ENCODE measurements at regions not wholly inside any gene's neighbourhood (a gene's known extent, or its start where the extent isn't known, plus 50 kb on each side); places are given as distances from the start of the nearest gene placed in this dataset.

DNA sequence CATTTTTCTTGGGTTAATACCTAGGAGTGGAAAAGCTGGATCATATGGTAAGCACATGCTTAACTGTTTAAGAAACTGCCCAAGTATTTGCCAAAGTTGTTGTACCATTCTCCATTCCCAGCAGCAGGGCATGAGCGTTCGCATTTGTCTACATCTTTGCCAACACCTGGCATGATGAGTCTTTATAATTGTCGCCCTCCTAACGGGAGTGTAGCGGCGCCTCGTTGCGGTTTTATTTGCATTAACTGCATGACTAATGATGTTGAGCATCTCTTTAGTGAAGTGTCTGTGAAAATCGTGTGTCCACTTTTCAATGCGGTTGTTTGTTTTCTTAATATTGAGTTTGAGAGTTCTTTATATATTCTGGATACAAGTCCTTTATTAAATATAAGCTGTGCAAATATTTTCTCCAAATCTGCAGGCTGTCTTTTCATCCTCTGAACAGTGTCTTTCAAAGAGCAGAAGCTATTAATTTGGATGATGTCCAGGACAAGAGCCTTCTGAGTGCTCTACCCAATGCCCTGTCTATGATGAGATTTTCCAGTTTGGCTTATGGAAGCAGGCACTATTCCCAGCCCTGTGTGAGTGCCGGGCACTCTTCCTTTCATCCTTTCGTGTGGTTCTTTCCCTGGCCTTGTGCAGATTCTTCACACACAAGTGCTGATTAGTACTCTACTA lies 202.0 kb downstream of the FOXO1 start:
- Histone ChIP-seq H4K20me1 (ENCODE audit: control insufficient read depth, extremely low read depth, insufficient read depth, low read length) (no peaks in the 10 kb centered on the region), H3K4me1 (ENCODE audit: control insufficient read depth, extremely low read depth, insufficient read depth, low read length) (peaks cover 4% of the 10 kb centered on the region), H3K79me2 (ENCODE audit: control insufficient read depth, insufficient read depth, low read length) (no peaks in the 10 kb centered on the region), H2AFZ (ENCODE audit: control insufficient read depth, low read length) (no peak overlapping the region), H3K9ac (ENCODE audit: control insufficient read depth, extremely low read depth, insufficient read depth, low read length) (no peak overlapping the region), H3K4me2 (ENCODE audit: control insufficient read depth, extremely low read depth, insufficient read depth, low read depth, low read length) (no peak overlapping the region), H3K9me3 (ENCODE audit: control insufficient read depth, low read depth, low read length) (no peaks in the 10 kb centered on the region), H3K27ac (ENCODE audit: control insufficient read depth, insufficient read depth, low read length) (no peak overlapping the region), H3K36me3 (ENCODE audit: control insufficient read depth in 2 of 2, extremely low read depth in 1 of 2, insufficient read depth in 2 of 2, low read length in 2 of 2) (no peaks in the 10 kb centered on the region), H3K9me1 (ENCODE audit: control insufficient read depth, extremely low read depth, insufficient read depth, low read length) (no peaks in the 10 kb centered on the region), H3K4me3 (ENCODE audit: control insufficient read depth in 2 of 3, extremely low read depth in 1 of 3, insufficient read depth in 2 of 3, low read depth in 1 of 3, low read length in 3 of 3) (no peak overlapping the region), H3K27me3 (ENCODE audit: control insufficient read depth, extremely low read depth, insufficient read depth, low read length) (no peaks in the 10 kb centered on the region)
- TF ChIP-seq EZH2 (IDR thresholded peaks at IDR 0.05; ENCODE audit: low read length) (no peak), CTCF (optimal IDR thresholded peaks at IDR 0.05 in 1 of 3, IDR thresholded peaks at IDR 0.05 in 1 of 3, conservative IDR thresholded peaks at IDR 0.05 in 1 of 3; ENCODE audit: extremely low read depth in 1 of 3, insufficient read depth in 2 of 3, low read length in 3 of 3) (no peak)
- dilution Hi-C loops (cut with MboI; ENCODE audit: extremely low pct_ligation_motif_present, low sequenced_read_pairs), result no loop called here
- FAIRE-seq (no peak), DNase-seq (ENCODE audit: low read depth, low spot score) (no peak)

DNA sequence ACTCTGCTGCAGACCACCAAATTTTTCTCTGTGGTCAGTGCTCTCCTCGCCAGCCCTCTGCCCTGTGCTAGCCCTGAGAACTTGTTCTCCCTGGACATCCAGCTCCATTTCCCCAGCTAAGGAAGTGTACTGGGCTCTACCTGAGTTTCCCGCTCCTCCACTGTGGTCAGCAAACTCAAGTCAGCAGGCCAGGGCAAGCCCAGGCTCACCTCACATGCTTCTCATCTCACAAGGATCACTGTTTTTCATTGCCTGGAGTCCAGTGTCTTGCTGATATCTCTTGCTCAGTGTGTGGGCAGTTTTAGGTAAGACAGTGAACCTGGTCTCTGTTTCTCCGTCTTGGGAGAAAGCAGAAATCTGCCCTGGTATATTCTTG lies 201.4 kb downstream of the FOXO1 start:
- no peaks in the 10 kb centered on the region for H3K27me3 ChIP-seq (ENCODE audit: control insufficient read depth, extremely low read depth, insufficient read depth, low read length)
- TF ChIP-seq CTCF (optimal IDR thresholded peaks at IDR 0.05 in 1 of 3, IDR thresholded peaks at IDR 0.05 in 1 of 3, conservative IDR thresholded peaks at IDR 0.05 in 1 of 3; ENCODE audit: extremely low read depth in 1 of 3, insufficient read depth in 2 of 3, low read length in 3 of 3) (no peak), EZH2 (IDR thresholded peaks at IDR 0.05; ENCODE audit: low read length) (no peak)
- DNase-seq (ENCODE audit: low read depth, low spot score) (no peak), FAIRE-seq (no peak)
- dilution Hi-C loops (cut with MboI; ENCODE audit: extremely low pct_ligation_motif_present, low sequenced_read_pairs), result no loop called here
- H2AFZ ChIP-seq (ENCODE audit: control insufficient read depth, low read length), result peak overlapping the region; percentile 30
- H4K20me1 ChIP-seq (ENCODE audit: control insufficient read depth, extremely low read depth, insufficient read depth, low read length), result no peaks in the 10 kb centered on the region
- H3K4me2 ChIP-seq (ENCODE audit: control insufficient read depth, extremely low read depth, insufficient read depth, low read depth, low read length), result no peak overlapping the region
- no peaks in the 10 kb centered on the region for H3K9me1 ChIP-seq (ENCODE audit: control insufficient read depth, extremely low read depth, insufficient read depth, low read length)
- H3K79me2 ChIP-seq (ENCODE audit: control insufficient read depth, insufficient read depth, low read length), result no peaks in the 10 kb centered on the region
- H3K9ac ChIP-seq (ENCODE audit: control insufficient read depth, extremely low read depth, insufficient read depth, low read length), result no peak overlapping the region
- no peaks in the 10 kb centered on the region for H3K9me3 ChIP-seq (ENCODE audit: control insufficient read depth, low read depth, low read length)
- no peak overlapping the region for H3K27ac ChIP-seq (ENCODE audit: control insufficient read depth, insufficient read depth, low read length)
- H3K4me1 ChIP-seq (ENCODE audit: control insufficient read depth, extremely low read depth, insufficient read depth, low read length), result peaks cover 4% of the 10 kb centered on the region
- no peaks in the 10 kb centered on the region for H3K36me3 ChIP-seq (ENCODE audit: control insufficient read depth in 2 of 2, extremely low read depth in 1 of 2, insufficient read depth in 2 of 2, low read length in 2 of 2)
- H3K4me3 ChIP-seq (ENCODE audit: control insufficient read depth in 2 of 3, extremely low read depth in 1 of 3, insufficient read depth in 2 of 3, low read depth in 1 of 3, low read length in 3 of 3), result no peak overlapping the region

Data from keratinocyte (primary cell).